GM19238 (cell line): ENCODE measurements at regions not wholly inside any gene's neighbourhood (a gene's known extent, or its start where the extent isn't known, plus 50 kb on each side); places are given as distances from the start of the nearest gene placed in this dataset.

Source experiments
- DNase-seq: peaks from one replicate; pipeline ENCODE4 v3.0.0; 2011; ENCODE audit warnings: low spot score; ENCODE audit not compliant: insufficient read length

DNA sequence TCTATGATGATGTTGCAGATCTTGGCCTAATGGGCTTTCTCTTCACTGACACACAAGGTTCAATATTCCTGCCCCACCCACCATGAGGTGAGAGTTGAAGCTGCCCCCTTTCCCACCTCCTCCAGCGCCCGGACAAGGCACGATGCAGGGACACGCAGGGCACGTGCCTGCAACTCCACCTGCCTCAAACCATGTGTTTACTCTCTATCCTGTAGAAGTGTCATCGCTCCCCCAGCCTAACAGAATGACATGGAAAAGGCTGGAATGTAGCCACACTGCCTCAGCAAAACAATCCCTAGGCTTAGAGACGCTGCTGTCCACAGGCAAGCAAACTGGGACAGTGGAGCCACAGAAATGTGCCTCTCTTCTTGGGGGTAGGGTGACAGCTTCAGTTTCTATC, 92.9 kb upstream of the SOD1 start:
- DNase-seq, result no peak

DNA sequence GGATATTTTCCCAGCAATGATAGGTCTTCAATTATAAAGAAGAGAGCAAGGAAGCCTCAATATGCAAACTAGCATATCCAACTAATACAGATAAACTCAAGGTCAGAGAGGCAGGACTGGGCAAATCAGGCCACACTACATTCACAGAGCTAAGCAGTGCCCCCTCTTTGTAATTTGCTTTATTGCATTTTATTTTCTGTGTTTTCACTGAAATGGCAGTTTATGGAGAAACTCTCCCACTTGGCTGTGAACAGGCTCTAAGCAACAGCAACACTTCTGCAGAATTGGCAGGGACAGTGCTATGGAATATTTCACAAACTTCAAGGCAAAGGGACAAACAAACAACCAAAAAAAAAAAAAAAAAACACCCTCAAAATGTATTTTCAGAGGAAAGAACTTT, 93.4 kb upstream of the SOD1 start:
- DNase-seq, result no peak

DNA sequence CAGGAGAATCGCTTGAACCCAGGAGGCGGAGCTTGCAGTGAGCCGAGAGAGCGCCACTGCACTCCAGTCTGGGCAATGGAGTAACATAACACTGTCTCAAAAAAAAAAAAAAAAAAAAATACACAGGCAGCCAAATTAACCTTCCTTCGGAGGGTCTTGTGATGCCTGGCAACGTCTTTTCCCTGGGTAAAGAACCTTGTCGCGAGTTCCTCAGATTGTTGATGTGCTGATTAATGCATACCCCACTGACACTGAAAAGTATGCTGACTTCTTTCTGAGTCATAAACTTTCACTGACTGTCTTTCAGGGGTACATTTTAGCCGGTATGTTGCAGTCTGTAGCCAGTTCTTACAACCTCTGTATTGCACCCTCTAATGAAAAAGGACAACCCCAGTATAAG, 95.1 kb upstream of the SOD1 start:
- no peak for DNase-seq

DNA sequence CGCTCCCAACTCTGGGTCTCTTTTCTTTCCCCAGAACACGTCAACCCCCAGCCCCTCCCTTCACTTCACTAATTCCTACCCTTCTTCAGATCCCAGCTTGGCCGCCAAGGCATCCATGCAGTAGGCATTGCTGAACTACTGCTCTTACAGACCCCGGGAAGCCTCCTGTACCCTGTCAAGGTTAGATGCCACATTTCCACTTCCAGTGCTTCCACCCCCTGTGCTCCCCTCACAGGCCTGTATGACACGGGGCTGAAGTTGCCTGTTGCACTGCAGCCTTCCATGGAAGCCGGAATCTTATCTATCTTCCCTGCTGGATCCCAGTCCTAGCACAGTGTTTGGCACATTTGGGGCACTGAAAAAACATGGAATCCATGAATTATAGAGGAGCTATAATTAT, 99.0 kb upstream of the SOD1 start:
- no peak for DNase-seq

DNA sequence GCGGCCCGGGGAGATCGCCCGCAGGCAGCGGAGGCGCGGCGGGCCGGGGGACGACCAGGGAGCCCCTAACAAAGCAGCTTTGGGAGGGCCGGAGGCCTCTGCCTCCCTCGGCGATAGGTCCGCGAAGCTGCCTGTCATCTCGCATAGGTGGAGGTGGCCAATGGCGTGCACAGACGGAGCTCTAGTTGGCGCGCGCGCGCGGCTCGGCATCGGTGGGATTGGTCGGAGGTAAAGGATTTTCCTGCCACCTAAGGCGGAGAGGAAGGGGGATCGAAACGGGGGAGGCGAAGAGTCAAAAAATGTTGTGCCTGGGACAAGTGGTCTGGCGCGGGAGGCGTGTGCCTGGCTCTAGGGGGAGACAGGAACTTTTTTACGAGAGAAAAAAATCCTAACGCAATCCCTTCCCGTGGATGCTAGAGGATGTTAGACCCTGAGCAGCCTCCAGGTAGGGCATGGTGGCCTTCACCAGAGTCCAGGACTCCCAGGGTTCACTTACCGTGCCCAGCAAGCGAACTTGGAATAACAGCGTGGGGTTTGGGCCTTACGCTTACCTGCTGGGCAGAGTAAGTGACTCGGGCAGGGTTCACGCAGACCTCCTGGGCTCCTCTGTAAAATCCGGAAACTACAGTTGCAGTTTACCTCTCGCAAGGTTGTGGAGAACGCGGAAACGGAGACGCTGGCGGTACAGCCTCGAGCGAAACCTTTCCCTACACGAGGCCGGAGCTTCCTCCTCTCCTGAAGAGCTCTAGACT, 99.9 kb upstream of the SOD1 start:
- DNase-seq, result peak; percentile 39

DNA sequence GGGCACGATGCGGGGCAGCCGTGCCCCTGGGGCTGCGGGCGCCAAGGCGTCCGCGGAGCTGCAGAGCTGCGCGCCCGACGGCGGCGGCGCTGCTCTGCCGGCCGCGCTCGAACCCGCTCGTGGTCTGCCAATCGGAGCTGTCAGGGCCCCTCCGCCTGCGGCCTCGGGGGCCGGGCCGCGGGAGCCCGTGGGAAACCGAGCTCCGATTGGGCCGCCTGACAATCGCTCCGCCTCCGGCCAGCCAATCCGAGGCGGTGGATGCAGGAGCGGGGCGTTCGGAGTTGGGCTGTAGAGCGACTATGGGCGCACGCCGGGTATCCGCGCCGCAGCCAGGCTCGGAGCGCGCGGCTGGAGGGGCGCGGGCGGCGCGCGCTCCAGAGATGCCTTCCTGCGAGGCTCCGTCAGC, 100.5 kb upstream of the SOD1 start:
- peak; percentile 73 for DNase-seq

DNA sequence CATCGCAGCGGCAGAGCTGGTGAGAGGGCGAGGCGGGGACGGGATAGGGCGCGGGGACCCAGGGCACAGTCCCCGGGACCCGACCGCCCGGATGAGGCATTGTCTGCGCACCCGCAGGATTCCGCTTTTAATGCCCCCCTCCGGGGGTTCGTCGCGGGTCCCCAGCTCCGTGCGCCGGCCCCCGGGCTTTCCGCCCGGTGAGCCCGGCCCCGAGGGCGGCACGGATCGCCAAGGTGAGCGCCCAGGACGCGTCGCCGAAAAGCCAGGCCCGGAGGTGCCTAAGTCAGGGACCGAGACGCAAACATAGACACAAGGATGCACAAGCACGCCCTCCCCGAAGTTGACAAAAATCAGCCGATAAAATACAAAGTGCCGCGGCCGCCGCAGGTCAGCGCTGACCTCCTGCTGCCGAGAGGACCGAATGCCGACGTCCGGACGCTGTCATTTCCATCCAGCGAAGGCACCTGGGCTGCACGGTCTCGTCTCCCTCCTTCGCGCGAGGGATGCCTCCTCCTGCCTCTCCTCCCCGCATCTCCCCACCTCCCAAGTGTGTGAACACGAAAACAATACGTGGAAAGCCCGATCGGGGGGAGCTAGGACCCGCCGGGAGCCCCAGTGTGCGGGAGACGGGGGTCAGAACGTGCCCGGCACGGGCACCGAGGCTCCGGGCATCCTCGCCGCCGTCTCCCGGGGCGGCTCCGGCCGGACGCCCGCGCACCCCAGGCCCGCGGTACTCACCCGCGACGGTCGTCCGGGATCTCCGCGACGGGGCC, 101.1 kb upstream of the SOD1 start:
- no peak for DNase-seq

DNA sequence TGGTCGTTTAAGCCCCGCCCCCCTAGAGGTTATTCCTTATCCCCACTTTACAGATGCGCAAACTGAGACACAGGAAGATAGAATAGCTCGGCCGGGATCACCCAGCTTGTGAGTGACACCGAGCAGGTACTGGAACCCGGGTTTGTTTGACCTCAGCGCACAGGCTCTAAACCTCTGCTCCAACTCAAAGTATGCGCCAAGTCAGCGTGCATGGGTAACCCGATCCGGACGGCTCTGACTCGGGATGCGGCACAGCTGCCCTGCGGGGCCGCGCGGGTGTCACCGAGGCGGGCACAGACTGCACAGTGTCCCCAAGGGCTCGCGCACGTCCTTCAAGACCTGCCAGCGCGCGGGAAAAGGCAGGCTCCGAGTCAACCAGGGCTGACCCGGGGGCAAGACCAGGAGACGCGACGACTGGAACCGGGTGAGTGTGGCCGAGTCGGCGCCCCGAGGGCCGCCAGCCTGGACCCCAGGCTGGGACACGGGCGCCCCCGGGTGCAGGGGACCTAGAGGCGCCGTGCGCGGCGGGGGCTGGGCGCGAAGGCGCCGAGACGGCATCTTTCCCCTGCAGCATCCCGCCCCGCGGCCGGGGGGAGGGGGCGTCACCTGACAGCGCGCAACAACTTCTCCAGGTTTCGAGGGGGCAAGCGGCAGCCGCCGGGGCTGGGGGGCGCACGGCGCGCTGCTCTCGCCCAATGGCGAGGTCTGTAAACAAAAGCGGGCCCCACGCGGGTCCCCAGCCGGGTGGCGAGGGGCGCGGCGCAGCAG, 101.9 kb upstream of the SOD1 start:
- no peak for DNase-seq

DNA sequence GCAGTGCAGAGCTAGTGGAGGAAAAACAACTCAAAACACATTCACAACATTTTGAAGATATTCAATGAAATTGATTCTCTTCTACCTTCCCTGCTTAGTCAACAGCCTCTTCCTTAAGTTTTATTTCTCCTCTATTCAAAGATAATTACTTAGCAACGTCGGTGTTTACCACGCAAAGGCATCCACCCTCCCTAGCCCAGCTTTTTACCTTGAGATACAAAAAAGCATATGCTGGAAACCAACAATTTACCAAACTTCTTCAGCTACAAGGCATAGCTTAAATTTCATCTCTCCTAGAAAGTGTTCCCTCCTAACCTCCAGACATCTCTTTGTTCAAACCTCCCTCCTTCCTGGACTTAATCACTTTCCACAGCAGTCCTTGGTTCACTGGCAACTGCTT, 102.8 kb upstream of the SOD1 start:
- no peak for DNase-seq

DNA sequence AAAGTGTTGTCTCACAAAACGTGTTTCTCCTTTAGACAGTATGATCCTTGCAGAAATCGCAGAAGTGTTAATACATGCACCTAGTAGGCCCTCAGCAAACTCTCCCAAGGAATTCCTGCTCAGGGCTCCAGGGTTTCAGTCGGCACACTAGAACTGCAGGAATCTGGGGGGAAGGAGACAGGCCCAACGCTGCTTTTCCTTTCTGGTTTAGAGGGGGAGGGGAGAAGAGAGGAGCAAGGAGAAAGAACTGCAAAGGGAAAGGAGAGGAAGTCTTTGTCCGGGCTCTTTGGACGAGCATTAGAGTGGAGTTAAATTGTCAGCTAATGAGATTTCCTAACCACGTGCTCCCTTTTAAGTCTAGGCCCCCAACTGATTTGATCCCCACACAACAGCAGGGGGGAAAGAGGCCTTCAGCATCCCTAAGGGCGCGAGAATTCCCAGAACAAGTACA, 103.7 kb upstream of the SOD1 start:
- DNase-seq, result no peak

DNA sequence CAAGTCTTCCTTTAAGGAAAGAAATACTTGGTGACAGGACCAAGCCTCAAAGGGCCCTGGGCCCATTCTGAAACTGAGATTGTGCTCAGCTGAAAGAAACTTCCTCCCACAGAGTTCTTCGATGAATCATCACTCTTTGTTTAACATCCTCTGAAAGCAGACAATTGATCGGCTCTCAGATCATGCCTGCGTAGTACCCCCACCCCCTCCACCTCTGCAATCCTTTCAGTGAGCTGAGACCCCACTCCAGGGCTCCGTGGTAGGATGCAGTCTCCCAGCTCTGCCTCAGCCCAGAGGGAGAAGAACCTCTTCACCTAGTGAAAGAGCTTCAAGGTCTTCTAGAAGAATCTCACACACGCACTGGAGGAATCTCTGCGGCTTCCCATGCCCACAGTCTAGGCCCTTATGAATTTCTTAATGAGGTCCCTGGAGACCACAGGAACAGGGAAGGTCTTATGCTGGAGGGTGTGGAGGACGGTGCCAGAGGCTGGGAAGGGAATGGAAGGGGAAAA, 104.9 kb upstream of the SOD1 start:
- peak; percentile 32 for DNase-seq

DNA sequence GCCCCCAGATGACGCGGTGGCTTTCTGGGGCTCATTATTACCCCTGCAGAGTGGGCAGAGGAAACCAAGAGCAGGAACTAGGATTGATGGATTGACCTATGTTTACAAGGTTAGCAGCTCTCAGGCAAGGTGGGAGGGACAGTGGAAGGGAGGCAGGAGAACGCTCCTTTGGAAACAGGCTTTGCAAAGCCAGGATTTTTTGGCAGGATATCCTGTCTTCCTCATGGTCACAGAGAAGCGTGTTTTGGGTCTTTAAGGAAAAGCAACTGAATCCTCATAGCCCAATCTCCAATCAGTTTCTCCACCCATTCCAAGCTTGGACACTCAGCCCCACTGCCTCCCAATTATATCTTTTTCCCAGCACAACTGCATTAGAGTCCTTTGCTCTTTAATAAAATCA, 105.6 kb upstream of the SOD1 start:
- DNase-seq, result no peak

DNA sequence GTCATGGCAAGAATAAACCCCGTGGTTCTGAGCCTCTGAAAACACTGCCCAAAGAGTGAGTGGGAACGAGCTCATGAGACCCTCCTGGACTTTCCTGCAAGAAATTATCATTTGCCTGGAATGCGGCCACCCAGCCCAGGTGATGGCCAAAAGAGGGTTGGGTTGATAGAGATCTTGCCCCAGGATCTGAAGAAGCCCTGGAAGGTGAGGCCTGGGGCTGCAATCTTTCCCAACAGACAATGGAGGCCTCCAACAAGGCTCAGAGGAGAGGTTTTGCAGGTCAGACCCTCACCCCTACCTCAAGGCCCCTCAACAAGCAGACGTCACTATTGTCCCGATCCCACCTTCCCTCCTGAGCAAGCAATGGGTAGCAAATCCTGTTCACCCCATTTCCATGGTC, 106.0 kb upstream of the SOD1 start:
- DNase-seq, result no peak

DNA sequence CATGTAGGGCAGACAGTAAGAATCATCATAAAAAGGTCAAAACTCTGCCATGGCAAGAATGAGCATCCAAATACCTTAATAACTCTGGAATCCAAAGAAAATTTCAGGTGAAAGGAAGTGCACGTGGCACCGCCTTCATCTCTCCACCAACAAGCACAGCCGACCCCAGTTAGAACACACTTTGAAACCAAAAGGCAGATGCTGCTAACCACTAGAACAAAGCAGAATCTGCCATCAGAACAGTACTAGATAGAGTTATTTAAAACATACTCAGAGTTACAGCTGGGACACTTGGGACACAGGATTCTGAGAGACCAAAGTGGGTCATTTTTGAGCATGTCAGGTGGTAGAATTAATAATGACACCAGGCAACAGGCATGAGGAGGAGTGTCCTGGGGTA, 106.7 kb upstream of the SOD1 start:
- no peak for DNase-seq

DNA sequence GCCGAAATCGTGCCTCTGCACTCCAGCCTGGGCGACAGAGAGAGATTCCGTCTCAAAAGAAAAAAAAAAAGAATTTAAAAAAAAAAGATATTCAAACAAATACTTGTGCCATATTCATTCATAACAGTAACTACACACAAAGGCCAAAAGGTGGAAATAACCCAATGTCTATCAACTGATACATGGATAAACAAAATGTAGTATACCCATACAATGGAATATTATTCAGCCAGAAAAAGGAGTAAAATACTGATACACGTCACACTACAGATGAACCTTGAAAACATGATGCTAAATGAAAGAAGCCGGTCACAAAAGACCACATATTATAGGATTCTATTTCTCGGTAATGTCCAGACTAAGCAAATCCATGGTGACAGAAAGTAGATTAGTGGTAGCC, 109.4 kb upstream of the SOD1 start:
- no peak for DNase-seq

DNA sequence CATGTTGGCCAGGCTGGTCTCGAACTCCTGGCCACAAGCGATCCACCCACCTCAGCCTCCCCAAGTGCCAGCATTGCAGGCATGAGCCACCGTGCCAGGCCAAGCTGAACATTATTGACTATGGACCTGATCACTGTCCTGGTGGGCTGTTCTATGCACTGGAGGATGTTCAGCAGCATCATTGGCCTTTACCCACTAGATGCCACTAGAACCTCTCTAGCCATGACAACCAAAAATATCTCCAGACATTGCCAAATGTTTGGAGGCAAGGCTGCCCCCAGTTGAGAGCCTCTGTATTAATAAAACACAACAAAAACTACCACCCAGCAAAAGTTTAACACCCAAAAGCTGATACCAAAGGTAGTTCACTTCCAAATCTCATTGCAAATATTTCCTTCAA, 110.8 kb upstream of the SOD1 start:
- DNase-seq, result no peak

DNA sequence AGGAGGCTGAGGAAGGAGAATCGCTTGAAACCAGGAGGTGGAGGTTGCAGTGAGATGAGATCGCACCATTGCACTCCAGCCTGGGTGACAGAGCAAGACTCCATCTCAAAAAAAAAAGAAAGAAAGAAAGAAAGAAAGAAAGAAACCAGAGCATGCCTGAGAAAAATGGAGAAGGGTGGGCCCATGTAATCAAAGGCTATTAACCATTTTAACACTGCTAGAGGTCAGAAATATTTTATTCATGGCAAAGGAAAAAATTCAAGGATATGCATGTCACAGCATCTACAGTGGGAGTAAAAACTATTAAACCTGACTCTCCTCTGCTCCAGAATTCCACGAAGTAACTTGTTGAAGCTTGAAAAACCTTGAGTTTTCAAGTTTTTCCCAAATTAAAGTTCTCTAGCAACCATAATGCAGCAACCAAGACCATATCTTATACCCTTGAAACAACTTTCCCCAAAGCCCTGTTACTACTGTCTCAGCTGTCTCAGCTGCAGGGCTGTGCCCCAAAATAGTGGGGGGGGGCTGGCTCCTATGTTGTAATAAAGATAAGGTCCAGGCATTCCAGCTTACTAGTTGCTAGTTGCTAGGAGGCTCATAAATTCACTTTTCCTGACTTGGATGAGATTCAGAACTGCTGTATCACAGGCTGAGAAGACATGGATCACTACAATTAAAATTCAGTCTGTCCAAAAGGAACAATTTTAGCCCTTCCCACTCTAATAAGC, 112.9 kb upstream of the SOD1 start:
- DNase-seq, result no peak

DNA sequence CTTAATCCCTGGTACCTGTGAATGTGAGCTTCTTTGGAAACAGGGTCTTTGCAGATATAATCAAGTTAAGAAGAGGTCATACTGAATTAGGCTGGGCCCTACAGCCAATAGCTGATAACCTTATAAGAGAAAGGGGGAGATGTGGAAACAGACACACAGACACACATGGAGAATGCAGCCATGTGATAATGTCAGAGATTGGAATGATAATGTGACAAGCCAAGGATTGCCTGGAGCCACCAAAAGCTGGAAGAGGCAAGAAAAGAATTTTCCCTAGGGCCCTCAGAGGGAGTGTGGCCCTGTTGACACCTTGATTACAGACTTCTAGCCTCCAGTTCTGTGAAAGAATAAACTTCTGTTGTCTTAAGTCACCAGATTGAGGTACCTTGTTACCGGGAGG, 114.5 kb upstream of the SOD1 start:
- DNase-seq, result no peak

DNA sequence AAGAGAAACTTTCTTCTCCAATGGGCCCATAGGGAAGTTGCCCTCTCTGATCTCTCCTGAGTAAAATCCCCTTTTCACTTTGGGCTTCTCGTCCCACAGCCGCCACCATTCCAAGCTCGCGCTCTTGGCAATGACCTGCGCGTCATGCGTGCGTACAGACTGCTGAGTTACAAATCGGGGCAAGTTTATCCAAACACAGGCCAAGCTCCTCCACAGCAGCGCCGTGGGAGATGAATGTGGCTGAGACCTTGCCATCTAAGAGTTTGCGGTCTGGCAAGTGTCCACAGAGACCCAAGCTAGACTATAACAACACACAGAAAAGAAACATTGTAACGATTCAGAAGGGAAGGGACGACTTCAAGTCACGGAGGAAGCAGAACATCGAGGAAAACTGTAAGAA, 116.3 kb upstream of the SOD1 start:
- no peak for DNase-seq

DNA sequence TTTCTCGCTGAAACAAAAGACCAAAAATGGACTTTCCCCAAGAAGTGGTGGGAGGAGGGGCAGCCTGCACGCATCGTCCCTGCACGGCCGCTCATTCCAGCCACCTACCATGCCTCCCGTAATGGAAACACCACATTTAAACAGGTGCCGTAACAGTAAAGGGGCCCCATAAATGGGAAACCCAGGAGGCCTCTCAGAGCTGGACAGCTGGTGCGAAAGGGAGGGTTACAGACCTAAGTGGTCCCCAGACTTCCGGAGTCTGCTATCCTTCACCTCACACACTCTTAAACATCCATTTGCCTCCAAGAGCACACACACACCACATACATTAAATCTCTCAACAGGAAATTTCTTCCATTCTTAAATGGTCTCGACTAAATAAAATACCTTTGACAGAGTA, 120.7 kb upstream of the SOD1 start:
- DNase-seq, result no peak

DNA sequence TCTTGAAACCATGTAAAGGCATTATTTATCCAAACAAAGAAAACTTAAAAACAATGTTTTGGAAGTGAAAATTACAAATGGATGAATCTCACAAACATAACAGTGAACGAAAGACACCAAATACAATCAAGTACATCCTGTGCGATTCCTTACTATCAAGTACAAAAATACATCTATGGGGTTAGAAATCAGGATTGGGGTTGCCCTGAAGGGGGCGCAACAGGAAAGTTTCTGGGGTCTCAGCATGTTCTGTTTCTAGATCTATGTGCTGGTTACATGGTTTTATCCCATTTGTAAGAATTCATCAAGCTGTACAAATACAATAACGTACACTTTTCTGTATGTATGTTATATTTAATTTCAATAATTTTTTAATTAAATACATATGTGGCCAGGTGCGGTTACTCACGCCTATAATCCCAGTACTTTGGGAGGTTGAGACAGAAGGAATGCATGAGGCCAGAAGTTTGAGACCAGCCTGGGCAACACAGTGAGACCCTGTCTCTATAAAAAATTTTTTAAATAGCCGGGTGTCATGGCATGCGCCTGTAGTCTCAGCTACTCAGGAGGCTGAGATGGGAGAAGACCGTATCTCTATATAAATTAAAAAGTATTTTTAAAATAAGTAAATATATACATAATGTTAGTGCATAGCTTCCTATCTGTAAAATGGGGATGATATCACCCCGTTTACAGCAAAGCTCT, 121.5 kb upstream of the SOD1 start:
- no peak for DNase-seq
